AG04450 (cell line): ENCODE measurements at regions not wholly inside any gene's neighbourhood (a gene's known extent, or its start where the extent isn't known, plus 50 kb on each side); places are given as distances from the start of the nearest gene placed in this dataset.

Experiments used
- CTCF ChIA-PET: fragments of 300-600, 350-600 bp; formaldehyde crosslinking; extraction: SDS; loops from one replicate; lab custom pipeline; 2022; ENCODE audit warnings: antibody characterized with exemption, inconsistent platforms; lab: Charles Lee
- POLR2A ChIA-PET: fragments of 350-600 bp; formaldehyde crosslinking; extraction: SDS; loops from one replicate; lab custom pipeline; 2021; ENCODE audit warnings: antibody characterized with exemption, inconsistent platforms; lab: Yijun Ruan, JAX
- DNase-seq: peaks from one replicate; pipeline ENCODE4 v3.0.0-alpha.2; 2011; ENCODE audit warnings: low read depth, low spot score
- H3K27ac ChIP-seq: one replicate; pipeline ENCODE4 v1.5.1; 2012; ENCODE audit warnings: low read depth, low read length, control low read depth
- H3K27me3 ChIP-seq: one replicate; pipeline ENCODE4 v1.6.0; 2012; ENCODE audit warnings: low read length; ENCODE audit not compliant: control insufficient read depth, insufficient read depth
- H3K4me3 ChIP-seq: 2 replicates; pipeline ENCODE4 v1.5.1; 2011; ENCODE audit warnings: mild to moderate bottlenecking, low read depth, low read length, control low read depth
- H3K9me3 ChIP-seq: 2 replicates; pipeline ENCODE4 v1.5.1; 2012; ENCODE audit warnings: low read length; ENCODE audit not compliant: control insufficient read depth, insufficient read depth
- CTCF ChIP-seq: IDR thresholded peaks from 2 replicates; pipeline ENCODE4 v1.5.1; 2011; ENCODE audit warnings: low read depth, low read length, control low read depth, inconsistent platforms

- DNase-seq = no peak
- H3K27ac ChIP-seq = no peak overlapping the region
- TF ChIP-seq CTCF = no peak
- H3K4me3 ChIP-seq = no peak overlapping the region
- ChIA-PET POLR2A (no interaction called here), CTCF (no interaction called here)
- no peaks in the 10 kb centered on the region for H3K9me3 ChIP-seq
- no peaks in the 10 kb centered on the region for H3K27me3 ChIP-seq
These were observed 210.9 kb downstream of the INHBA start for GRCh38 chr7:41491883-41492471.

GRCh38 chr7:41491308-41491707 is 211.6 kb downstream of the INHBA start:
- DNase-seq = peak; percentile 58
- no peak for TF ChIP-seq CTCF
- Histone ChIP-seq H3K4me3 (no peak overlapping the region), H3K27me3 (no peaks in the 10 kb centered on the region), H3K27ac (no peak overlapping the region), H3K9me3 (no peaks in the 10 kb centered on the region)
- POLR2A ChIA-PET = no interaction called here
- CTCF ChIA-PET = no interaction called here

- TF ChIP-seq CTCF = no peak
- H3K9me3 ChIP-seq = no peaks in the 10 kb centered on the region
- CTCF ChIA-PET = no interaction called here
These were observed 213.0 kb downstream of the INHBA start for GRCh38 chr7:41489885-41490284.

GRCh38 chr7:41487229-41487940 is 215.5 kb downstream of the INHBA start:
- no peaks in the 10 kb centered on the region for H3K9me3 ChIP-seq
- CTCF ChIA-PET = no interaction called here
- no peak for TF ChIP-seq CTCF
- H3K27ac ChIP-seq = no peak overlapping the region
- no peak for DNase-seq
- POLR2A ChIA-PET = no interaction called here
- H3K4me3 ChIP-seq = no peak overlapping the region
- no peaks in the 10 kb centered on the region for H3K27me3 ChIP-seq

More at GRCh38 chr7:41489885-41490284, 213.0 kb downstream of the INHBA start:
- POLR2A ChIA-PET = no interaction called here
- Histone ChIP-seq H3K27me3 (no peaks in the 10 kb centered on the region), H3K27ac (no peak overlapping the region), H3K4me3 (no peak overlapping the region)
- DNase-seq = no peak

GRCh38 chr7:41481353-41481752 is 221.5 kb downstream of the INHBA start:
- peaks cover 3% of the 10 kb centered on the region; the same call in 1 of the 2 replicates for H3K9me3 ChIP-seq
- ChIA-PET CTCF (no interaction called here), POLR2A (no interaction called here)
- no peak for TF ChIP-seq CTCF
- DNase-seq = peak; percentile 36
- no peak overlapping the region for H3K4me3 ChIP-seq
- H3K27ac ChIP-seq = no peak overlapping the region
- no peaks in the 10 kb centered on the region for H3K27me3 ChIP-seq
